Liver (tissue), 3 donors: ENCODE measurements at regions not wholly inside any gene's neighbourhood (a gene's known extent, or its start where the extent isn't known, plus 50 kb on each side); places are given as distances from the start of the nearest gene placed in this dataset.

ENCODE experiments used
- GABPA ChIP-seq, 2 donors: IDR thresholded peaks in 1 of 2; conservative IDR thresholded peaks in 1 of 2; 2 replicates each; pipeline ENCODE4 v1.6.1; 2016; ENCODE audit warnings: antibody characterized with exemption in 2 of 2, mild to moderate bottlenecking in 1 of 2, moderate library complexity in 1 of 2
- RXRA ChIP-seq, 2 donors: IDR thresholded peaks; 2 replicates each; pipeline ENCODE4 v1.6.1; 2017 to 2018; ENCODE audit warnings: antibody characterized with exemption in 2 of 2, mild to moderate bottlenecking in 1 of 2
- YY1 ChIP-seq: IDR thresholded peaks from 2 replicates; pipeline ENCODE4 v1.6.1; 2016; ENCODE audit warnings: antibody characterized with exemption, mild to moderate bottlenecking
- TF ChIP-seq, protein P1 (sequence below): fragments of 150-350 bp; IDR thresholded peaks from 2 replicates; pipeline ENCODE4 v1.5.1; 2017; ENCODE audit warnings: improper control_type of control experiment, low read depth, low read length; ENCODE audit not compliant: missing input control
- donor health status: healthy.
- donor health status: healthy.

DNA sequence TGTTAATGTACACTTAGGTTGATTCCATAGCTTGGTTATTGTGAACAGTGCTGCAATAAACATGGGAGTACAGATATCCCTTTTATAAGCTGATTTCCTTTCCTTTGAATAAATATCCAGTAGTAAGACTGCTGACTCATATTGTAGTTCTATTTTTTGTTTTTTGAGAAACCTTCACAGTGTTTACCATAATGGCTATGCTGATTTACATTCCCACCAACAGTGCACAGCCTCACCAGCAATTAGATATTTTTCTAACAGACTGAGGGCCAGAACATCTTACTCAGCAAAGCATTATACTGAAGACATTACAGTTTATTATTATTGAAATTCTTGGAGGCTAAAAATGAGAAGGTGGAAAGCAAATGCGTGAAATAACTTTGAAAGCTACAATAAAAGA, 187.3 kb upstream of the HEY2 start:
- TF ChIP-seq, protein P1, sequence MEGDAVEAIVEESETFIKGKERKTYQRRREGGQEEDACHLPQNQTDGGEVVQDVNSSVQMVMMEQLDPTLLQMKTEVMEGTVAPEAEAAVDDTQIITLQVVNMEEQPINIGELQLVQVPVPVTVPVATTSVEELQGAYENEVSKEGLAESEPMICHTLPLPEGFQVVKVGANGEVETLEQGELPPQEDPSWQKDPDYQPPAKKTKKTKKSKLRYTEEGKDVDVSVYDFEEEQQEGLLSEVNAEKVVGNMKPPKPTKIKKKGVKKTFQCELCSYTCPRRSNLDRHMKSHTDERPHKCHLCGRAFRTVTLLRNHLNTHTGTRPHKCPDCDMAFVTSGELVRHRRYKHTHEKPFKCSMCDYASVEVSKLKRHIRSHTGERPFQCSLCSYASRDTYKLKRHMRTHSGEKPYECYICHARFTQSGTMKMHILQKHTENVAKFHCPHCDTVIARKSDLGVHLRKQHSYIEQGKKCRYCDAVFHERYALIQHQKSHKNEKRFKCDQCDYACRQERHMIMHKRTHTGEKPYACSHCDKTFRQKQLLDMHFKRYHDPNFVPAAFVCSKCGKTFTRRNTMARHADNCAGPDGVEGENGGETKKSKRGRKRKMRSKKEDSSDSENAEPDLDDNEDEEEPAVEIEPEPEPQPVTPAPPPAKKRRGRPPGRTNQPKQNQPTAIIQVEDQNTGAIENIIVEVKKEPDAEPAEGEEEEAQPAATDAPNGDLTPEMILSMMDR = no peak
- TF ChIP-seq RXRA (IDR thresholded peaks at IDR 0.05) (no peak), GABPA (IDR thresholded peaks at IDR 0.05 in 1 of 2, conservative IDR thresholded peaks at IDR 0.05 in 1 of 2) (no peak), YY1 (no peak)
